GM23338 (cell line): ENCODE measurements at regions not wholly inside any gene's neighbourhood (a gene's known extent, or its start where the extent isn't known, plus 50 kb on each side); places are given as distances from the start of the nearest gene placed in this dataset.

Source experiments
- CREB1 ChIP-seq: fragments of 250-450 bp; sonication (Bioruptor Pico); IDR thresholded peaks from 2 replicates; pipeline ENCODE4 v1.5.0; 2020; ENCODE audit warnings: low read depth, mild to moderate bottlenecking, moderate library complexity
- EZH2 ChIP-seq: fragments of 200-600 bp; sonication (generic); IDR thresholded peaks from one replicate; pipeline ENCODE4 v1.8.0; 2017; ENCODE audit warnings: antibody characterized with exemption, mild to moderate bottlenecking, low read depth; ENCODE audit not compliant: unreplicated experiment
- EZH2phosphoT487 ChIP-seq: fragments of 200-600 bp; sonication (generic); IDR thresholded peaks from one replicate; pipeline ENCODE4 v1.8.1; 2018; ENCODE audit warnings: antibody characterized with exemption; ENCODE audit not compliant: unreplicated experiment
- JUNB ChIP-seq: IDR thresholded peaks from one replicate; pipeline ENCODE4 v1.6.1; 2016; ENCODE audit warnings: antibody characterized with exemption; ENCODE audit not compliant: unreplicated experiment
- NANOG ChIP-seq: IDR thresholded peaks from 2 replicates; pipeline ENCODE4 v1.6.1; 2016; ENCODE audit warnings: antibody characterized with exemption, borderline replicate concordance
- POLR2AphosphoS5 ChIP-seq: IDR thresholded peaks from 2 replicates; pipeline ENCODE4 v1.6.1; 2016; ENCODE audit warnings: antibody characterized with exemption, low read depth
- STAT1 ChIP-seq: IDR thresholded peaks from one replicate; pipeline ENCODE4 v1.6.1; 2016; ENCODE audit warnings: antibody characterized with exemption; ENCODE audit not compliant: unreplicated experiment
- ZNF331 ChIP-seq: fragments of 250-450 bp; sonication (Bioruptor Pico); IDR thresholded peaks from 2 replicates; pipeline ENCODE4 v1.5.0; 2020; ENCODE audit warnings: low read depth, mild to moderate bottlenecking, moderate library complexity
- TF ChIP-seq, protein P1 (sequence below): fragments of 250-450 bp; sonication (Bioruptor Pico); IDR thresholded peaks from 2 replicates; pipeline ENCODE4 v1.5.0; 2020; ENCODE audit warnings: mild to moderate bottlenecking, moderate library complexity
- TF ChIP-seq, protein P2 (sequence below): IDR thresholded peaks from 2 replicates; pipeline ENCODE4 v1.6.1; 2016; ENCODE audit warnings: antibody characterized with exemption
- TF ChIP-seq, protein P3 (sequence below), 2 experiments: fragments of 200-600 bp in 1 of 2; sonication (generic) in 1 of 2; conservative IDR thresholded peaks; 2 replicates each; pipeline versions ENCODE4 v1.5.1 to v1.6.1; 2016 to 2017; ENCODE audit warnings: antibody characterized with exemption in 2 of 2, low read depth in 2 of 2, mild to moderate bottlenecking in 2 of 2, moderate library complexity in 1 of 2

DNA sequence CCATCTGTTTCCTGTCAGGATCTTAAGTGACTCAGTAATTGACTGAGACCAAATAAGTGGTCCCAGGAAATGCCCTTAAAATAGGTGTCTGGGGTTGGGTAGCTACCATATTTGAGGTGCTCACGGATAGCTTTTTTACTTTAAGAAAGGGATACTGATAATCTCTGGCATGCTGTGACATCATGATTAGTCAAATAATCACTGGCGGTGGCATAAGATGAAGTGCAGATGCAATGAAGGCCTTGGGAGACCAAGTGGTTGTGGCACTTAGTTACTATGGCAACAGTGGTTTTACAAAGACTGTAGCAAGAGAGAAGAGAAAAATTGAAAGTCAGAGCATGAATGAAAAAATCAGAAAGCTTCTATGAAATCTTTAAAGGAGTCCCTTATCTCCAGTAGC, 114.5 kb upstream of the SLIT2 start (continued):
- TF ChIP-seq, protein P1, sequence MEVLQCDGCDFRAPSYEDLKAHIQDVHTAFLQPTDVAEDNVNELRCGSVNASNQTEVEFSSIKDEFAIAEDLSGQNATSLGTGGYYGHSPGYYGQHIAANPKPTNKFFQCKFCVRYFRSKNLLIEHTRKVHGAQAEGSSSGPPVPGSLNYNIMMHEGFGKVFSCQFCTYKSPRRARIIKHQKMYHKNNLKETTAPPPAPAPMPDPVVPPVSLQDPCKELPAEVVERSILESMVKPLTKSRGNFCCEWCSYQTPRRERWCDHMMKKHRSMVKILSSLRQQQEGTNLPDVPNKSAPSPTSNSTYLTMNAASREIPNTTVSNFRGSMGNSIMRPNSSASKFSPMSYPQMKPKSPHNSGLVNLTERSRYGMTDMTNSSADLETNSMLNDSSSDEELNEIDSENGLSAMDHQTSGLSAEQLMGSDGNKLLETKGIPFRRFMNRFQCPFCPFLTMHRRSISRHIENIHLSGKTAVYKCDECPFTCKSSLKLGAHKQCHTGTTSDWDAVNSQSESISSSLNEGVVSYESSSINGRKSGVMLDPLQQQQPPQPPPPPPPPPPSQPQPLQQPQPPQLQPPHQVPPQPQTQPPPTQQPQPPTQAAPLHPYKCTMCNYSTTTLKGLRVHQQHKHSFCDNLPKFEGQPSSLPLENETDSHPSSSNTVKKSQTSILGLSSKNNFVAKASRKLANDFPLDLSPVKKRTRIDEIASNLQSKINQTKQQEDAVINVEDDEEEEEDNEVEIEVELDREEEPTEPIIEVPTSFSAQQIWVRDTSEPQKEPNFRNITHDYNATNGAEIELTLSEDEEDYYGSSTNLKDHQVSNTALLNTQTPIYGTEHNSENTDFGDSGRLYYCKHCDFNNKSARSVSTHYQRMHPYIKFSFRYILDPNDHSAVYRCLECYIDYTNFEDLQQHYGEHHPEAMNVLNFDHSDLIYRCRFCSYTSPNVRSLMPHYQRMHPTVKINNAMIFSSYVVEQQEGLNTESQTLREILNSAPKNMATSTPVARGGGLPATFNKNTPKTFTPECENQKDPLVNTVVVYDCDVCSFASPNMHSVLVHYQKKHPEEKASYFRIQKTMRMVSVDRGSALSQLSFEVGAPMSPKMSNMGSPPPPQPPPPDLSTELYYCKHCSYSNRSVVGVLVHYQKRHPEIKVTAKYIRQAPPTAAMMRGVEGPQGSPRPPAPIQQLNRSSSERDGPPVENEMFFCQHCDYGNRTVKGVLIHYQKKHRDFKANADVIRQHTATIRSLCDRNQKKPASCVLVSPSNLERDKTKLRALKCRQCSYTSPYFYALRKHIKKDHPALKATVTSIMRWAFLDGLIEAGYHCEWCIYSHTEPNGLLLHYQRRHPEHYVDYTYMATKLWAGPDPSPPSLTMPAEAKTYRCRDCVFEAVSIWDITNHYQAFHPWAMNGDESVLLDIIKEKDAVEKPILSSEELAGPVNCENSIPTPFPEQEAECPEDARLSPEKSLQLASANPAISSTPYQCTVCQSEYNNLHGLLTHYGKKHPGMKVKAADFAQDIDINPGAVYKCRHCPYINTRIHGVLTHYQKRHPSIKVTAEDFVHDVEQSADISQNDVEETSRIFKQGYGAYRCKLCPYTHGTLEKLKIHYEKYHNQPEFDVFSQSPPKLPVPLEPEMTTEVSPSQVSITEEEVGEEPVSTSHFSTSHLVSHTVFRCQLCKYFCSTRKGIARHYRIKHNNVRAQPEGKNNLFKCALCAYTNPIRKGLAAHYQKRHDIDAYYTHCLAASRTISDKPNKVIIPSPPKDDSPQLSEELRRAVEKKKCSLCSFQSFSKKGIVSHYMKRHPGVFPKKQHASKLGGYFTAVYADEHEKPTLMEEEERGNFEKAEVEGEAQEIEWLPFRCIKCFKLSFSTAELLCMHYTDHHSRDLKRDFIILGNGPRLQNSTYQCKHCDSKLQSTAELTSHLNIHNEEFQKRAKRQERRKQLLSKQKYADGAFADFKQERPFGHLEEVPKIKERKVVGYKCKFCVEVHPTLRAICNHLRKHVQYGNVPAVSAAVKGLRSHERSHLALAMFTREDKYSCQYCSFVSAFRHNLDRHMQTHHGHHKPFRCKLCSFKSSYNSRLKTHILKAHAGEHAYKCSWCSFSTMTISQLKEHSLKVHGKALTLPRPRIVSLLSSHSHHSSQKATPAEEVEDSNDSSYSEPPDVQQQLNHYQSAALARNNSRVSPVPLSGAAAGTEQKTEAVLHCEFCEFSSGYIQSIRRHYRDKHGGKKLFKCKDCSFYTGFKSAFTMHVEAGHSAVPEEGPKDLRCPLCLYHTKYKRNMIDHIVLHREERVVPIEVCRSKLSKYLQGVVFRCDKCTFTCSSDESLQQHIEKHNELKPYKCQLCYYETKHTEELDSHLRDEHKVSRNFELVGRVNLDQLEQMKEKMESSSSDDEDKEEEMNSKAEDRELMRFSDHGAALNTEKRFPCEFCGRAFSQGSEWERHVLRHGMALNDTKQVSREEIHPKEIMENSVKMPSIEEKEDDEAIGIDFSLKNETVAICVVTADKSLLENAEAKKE: no peak
- TF ChIP-seq, protein P2, sequence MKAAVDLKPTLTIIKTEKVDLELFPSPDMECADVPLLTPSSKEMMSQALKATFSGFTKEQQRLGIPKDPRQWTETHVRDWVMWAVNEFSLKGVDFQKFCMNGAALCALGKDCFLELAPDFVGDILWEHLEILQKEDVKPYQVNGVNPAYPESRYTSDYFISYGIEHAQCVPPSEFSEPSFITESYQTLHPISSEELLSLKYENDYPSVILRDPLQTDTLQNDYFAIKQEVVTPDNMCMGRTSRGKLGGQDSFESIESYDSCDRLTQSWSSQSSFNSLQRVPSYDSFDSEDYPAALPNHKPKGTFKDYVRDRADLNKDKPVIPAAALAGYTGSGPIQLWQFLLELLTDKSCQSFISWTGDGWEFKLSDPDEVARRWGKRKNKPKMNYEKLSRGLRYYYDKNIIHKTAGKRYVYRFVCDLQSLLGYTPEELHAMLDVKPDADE: no peak
- no peak for TF ChIP-seq NANOG
- TF ChIP-seq CREB1 (CRISPR knock-in tag): no peak
- no peak for TF ChIP-seq JUNB
- TF ChIP-seq ZNF331 (CRISPR knock-in tag): no peak
- no peak for TF ChIP-seq STAT1
- TF ChIP-seq EZH2phosphoT487: no peak
- TF ChIP-seq, protein P3, sequence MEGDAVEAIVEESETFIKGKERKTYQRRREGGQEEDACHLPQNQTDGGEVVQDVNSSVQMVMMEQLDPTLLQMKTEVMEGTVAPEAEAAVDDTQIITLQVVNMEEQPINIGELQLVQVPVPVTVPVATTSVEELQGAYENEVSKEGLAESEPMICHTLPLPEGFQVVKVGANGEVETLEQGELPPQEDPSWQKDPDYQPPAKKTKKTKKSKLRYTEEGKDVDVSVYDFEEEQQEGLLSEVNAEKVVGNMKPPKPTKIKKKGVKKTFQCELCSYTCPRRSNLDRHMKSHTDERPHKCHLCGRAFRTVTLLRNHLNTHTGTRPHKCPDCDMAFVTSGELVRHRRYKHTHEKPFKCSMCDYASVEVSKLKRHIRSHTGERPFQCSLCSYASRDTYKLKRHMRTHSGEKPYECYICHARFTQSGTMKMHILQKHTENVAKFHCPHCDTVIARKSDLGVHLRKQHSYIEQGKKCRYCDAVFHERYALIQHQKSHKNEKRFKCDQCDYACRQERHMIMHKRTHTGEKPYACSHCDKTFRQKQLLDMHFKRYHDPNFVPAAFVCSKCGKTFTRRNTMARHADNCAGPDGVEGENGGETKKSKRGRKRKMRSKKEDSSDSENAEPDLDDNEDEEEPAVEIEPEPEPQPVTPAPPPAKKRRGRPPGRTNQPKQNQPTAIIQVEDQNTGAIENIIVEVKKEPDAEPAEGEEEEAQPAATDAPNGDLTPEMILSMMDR (conservative IDR thresholded peaks at IDR 0.05; ENCODE audit: low read depth in 2 of 2): no peak
- TF ChIP-seq EZH2: no peak
- no peak for TF ChIP-seq POLR2AphosphoS5
